22Rv1 (cell line): ENCODE measurements at regions not wholly inside any gene's neighbourhood (a gene's known extent, or its start where the extent isn't known, plus 50 kb on each side); places are given as distances from the start of the nearest gene placed in this dataset.
A peak's percentile ranks its signal among the peaks of the same experiment; 100 is the strongest.

ENCODE experiments used
- H3K27ac ChIP-seq: fragments of 450-650 bp; 2 replicates; pipeline ENCODE4 v1.5.1; 2017
- CTCF ChIP-seq: fragments of 450-650 bp; IDR thresholded peaks from 2 replicates; pipeline ENCODE4 v1.5.1; 2017; ENCODE audit warnings: mild to moderate bottlenecking
- ZFX ChIP-seq: fragments of 450-650 bp; IDR thresholded peaks from 2 replicates; pipeline ENCODE4 v1.6.1; 2017; ENCODE audit warnings: antibody characterized with exemption, borderline replicate concordance

GRCh38 chr1:90155721-90156487 is 161.0 kb downstream of the ZNF326 start:
- no peak overlapping the region for H3K27ac ChIP-seq
- TF ChIP-seq CTCF (no peak), ZFX (no peak)

DNA sequence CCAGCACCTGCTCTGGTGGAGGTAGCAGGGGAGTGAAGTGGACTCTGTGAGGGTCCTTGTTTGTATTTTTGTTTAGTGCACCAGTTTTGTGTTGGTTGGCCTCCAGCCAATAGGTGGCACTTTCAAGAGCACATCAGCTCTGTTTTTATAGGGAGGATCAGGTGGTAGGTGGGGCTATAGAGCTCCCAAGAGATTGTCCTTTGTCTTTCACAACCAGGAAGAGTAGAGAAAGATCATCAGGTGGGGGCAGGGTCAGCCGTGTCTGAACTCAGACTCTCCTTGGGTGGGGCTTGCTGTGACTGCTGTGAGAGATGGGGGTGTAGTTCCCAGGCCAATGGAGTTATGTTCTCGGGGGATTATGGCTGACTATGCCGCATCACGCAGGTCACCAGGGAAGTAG is 159.8 kb downstream of the ZNF326 start:
- no peak overlapping the region for H3K27ac ChIP-seq
- no peak for TF ChIP-seq ZFX
- no peak for TF ChIP-seq CTCF

GRCh38 chr1:90149101-90149500 is 154.2 kb downstream of the ZNF326 start:
- no peak overlapping the region for H3K27ac ChIP-seq
- TF ChIP-seq ZFX (no peak), CTCF (peak; percentile 48)

DNA sequence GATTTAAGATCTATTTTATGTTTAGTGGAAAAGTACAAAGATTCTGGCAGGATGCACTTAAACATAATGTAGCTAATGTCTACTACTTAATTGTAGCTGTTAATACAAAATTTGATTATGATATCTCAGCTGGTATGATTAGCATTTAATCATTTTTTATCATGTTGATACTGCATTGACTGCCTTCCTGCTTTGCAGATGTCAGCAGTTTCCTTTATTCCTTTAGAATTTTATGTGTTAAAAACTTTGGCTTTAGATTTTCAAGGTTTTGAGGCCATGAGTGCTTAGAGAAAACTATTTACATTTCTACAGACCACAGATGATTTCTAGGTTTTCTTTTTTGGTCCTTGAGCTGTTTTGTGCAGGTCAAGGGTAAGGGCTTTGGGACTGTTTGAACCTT is 152.2 kb downstream of the ZNF326 start:
- no peak overlapping the region for H3K27ac ChIP-seq
- TF ChIP-seq ZFX: no peak
- no peak for TF ChIP-seq CTCF

DNA sequence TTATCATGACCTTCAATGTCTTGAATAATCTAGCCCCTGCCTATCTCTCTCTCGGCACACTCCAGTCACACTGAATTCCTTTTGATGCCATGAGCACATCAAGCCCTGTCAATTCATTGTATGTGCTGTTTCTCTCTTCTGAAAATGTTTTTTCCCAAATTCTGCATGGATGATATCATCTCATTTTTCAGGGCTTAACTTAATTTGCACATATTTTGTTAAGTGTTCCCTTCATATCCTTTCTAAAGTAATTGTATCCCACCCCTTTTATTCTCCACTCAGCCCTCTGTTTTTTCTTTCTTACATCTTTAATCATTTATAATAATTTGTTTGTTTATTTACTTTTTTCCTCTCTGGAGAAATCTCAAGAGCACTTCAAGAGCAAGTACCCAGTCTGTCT is 149.9 kb downstream of the ZNF326 start:
- TF ChIP-seq ZFX: no peak
- no peak for TF ChIP-seq CTCF
- H3K27ac ChIP-seq: no peak overlapping the region

DNA sequence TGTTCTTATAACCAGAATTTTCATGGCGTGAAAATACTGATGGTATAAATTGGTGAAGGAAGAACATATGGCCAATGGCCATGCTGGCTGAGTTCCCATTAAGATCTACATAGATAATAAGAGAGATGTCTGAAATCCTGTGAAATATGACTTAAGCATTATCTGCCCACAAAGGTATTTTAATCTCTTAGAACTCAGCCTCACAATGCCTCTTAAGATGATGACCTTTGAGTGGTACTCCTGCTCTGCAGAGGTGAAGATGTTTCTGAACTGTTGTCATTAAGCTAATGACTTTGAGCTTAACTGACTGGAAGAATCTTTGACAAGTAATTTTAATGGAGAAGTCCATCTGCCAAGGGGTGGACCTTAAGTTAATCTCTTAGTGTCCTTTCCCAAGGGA is 148.7 kb downstream of the ZNF326 start:
- no peak overlapping the region for H3K27ac ChIP-seq
- TF ChIP-seq ZFX (no peak), CTCF (no peak)

- H3K27ac ChIP-seq: no peak overlapping the region
- no peak for TF ChIP-seq CTCF
These were observed 147.8 kb downstream of the ZNF326 start for GRCh38 chr1:90142697-90143096.
